Neural cell (in vitro differentiated cells): ENCODE measurements at regions not wholly inside any gene's neighbourhood (a gene's known extent, or its start where the extent isn't known, plus 50 kb on each side); places are given as distances from the start of the nearest gene placed in this dataset.

Experiments
- H2AFZ ChIP-seq: fragments of 200-600, 300-800 bp; sonication (generic), shearing (Covaris generic); 2 replicates; pipeline ENCODE4 v1.6.0; 2014; ENCODE audit warnings: low read depth, mild to moderate bottlenecking, antibody characterized with exemption, low read length, moderate library complexity
- H3F3A ChIP-seq: fragments of 200-600 bp; shearing (Covaris generic); 2 replicates; pipeline ENCODE4 v1.6.1; 2016; ENCODE audit warnings: mild to moderate bottlenecking, moderate library complexity, mixed read lengths, antibody characterized with exemption, low read length; ENCODE audit not compliant: insufficient read depth, poor library complexity, severe bottlenecking
- H3K27ac ChIP-seq: fragments of 200-600, 300-800 bp; sonication (generic), shearing (Covaris generic); 2 replicates; pipeline ENCODE4 v1.5.1; 2014; ENCODE audit warnings: mild to moderate bottlenecking, low read length, moderate library complexity
- H3K27me3 ChIP-seq: fragments of 300-800, 200-600 bp; sonication (generic), shearing (Covaris generic); 2 replicates; pipeline ENCODE4 v1.6.0; 2014; ENCODE audit warnings: mild to moderate bottlenecking, low read depth, low read length, moderate library complexity; ENCODE audit not compliant: insufficient read depth
- H3K36me3 ChIP-seq: fragments of 300-800, 200-600 bp; sonication (generic), shearing (Covaris generic); 2 replicates; pipeline ENCODE4 v1.5.1; 2014; ENCODE audit warnings: mild to moderate bottlenecking, antibody characterized with exemption, low read length, moderate library complexity; ENCODE audit not compliant: insufficient read depth
- H3K4me2 ChIP-seq: fragments of 300-800, 200-600 bp; sonication (generic), shearing (Covaris generic); 2 replicates; pipeline ENCODE4 v1.6.0; 2014; ENCODE audit warnings: mild to moderate bottlenecking, low read length
- H3K4me3 ChIP-seq: fragments of 300-800, 200-600 bp; sonication (generic), shearing (Covaris generic); 2 replicates; pipeline ENCODE4 v1.5.1; 2014; ENCODE audit warnings: mild to moderate bottlenecking, low read length, moderate library complexity
- H3K79me2 ChIP-seq: fragments of 200-600 bp; shearing (Covaris generic); replicated peaks from 2 replicates; pipeline ENCODE4 v1.6.0; 2014; ENCODE audit warnings: mild to moderate bottlenecking, low read length, moderate library complexity; ENCODE audit not compliant: insufficient read depth
- H3K9ac ChIP-seq: fragments of 300-800, 200-600 bp; sonication (generic), shearing (Covaris generic); 2 replicates; pipeline ENCODE4 v1.6.1; 2016; ENCODE audit warnings: mild to moderate bottlenecking, low read length, mixed read lengths
- H3K9me2 ChIP-seq: fragments of 200-600 bp; shearing (Covaris generic); 2 replicates; pipeline ENCODE4 v1.6.1; 2016; ENCODE audit warnings: mild to moderate bottlenecking, low read length, mixed read lengths; ENCODE audit not compliant: insufficient read depth
- H3K9me3 ChIP-seq: fragments of 200-600, 300-800 bp; sonication (generic), shearing (Covaris generic); 2 replicates; pipeline ENCODE4 v1.6.1; 2016; ENCODE audit warnings: mild to moderate bottlenecking, mixed run types, low read length, moderate library complexity, mixed read lengths
- H4K20me1 ChIP-seq: fragments of 200-600 bp; shearing (Covaris generic); 2 replicates; pipeline ENCODE4 v1.6.1; 2016; ENCODE audit warnings: mild to moderate bottlenecking, mixed run types; ENCODE audit not compliant: insufficient read depth
- EP300 ChIP-seq: fragments of 450-650 bp; conservative IDR thresholded peaks from 2 replicates; pipeline ENCODE4 v1.6.1; 2014; ENCODE audit warnings: antibody characterized with exemption, mild to moderate bottlenecking, moderate library complexity; ENCODE audit not compliant: poor library complexity, severe bottlenecking
- EZH2 ChIP-seq: fragments of 200-600, 300-800 bp; shearing (Covaris generic), sonication (generic); IDR thresholded peaks from 2 replicates; pipeline ENCODE4 v1.6.1; 2014; ENCODE audit warnings: antibody characterized with exemption, low read length, borderline replicate concordance, mild to moderate bottlenecking; ENCODE audit not compliant: insufficient read depth, poor library complexity, severe bottlenecking
- MXI1 ChIP-seq: fragments of 450-650 bp; conservative IDR thresholded peaks from 2 replicates; pipeline ENCODE4 v1.6.1; 2014; ENCODE audit warnings: antibody characterized with exemption, mild to moderate bottlenecking; ENCODE audit not compliant: poor library complexity, severe bottlenecking
- POLR2AphosphoS5 ChIP-seq: IDR thresholded peaks from 2 replicates; pipeline ENCODE4 v1.6.1; 2012
- RAD21 ChIP-seq: fragments of 450-650 bp; conservative IDR thresholded peaks from 2 replicates; pipeline ENCODE4 v1.6.1; 2014; ENCODE audit warnings: antibody characterized with exemption, mild to moderate bottlenecking, moderate library complexity
- SMC3 ChIP-seq: fragments of 450-650 bp; conservative IDR thresholded peaks from 2 replicates; pipeline ENCODE4 v1.6.1; 2014; ENCODE audit warnings: antibody characterized with exemption, mild to moderate bottlenecking, moderate library complexity; ENCODE audit not compliant: poor library complexity
- TAF1 ChIP-seq: IDR thresholded peaks from 2 replicates; pipeline ENCODE4 v1.6.1; 2012; ENCODE audit warnings: low read depth
- TF ChIP-seq, protein P1 (sequence below): fragments of 450-650 bp; IDR thresholded peaks from 2 replicates; pipeline ENCODE4 v1.5.1; 2014; ENCODE audit warnings: antibody characterized with exemption, mild to moderate bottlenecking, moderate library complexity; ENCODE audit not compliant: poor library complexity, severe bottlenecking
- TF ChIP-seq, protein P2 (sequence below): IDR thresholded peaks from 2 replicates; pipeline ENCODE4 v1.6.1; 2012; ENCODE audit warnings: borderline replicate concordance

DNA sequence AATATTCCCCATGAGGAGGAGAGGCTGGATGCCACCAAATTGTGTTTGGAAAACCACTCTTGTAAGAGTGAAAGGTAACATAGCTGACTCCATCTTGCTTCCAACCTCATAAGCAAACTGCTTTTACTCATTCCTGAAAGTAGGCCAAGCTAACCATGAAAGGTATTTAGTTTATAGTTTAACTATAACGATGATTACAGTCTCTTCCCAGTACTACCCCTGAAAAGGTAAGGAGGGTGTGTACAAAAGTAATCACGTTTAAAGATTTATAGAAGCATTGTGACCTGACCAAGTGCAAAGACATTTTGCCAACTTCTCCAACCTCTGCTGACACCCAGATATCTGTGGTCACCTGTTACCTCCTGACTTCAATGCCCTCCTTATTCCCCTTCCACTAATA lies 122.6 kb downstream of the CD8B2 start:
- no peaks in the 10 kb centered on the region for H3F3A ChIP-seq
- H3K9me3 ChIP-seq, result no peaks in the 10 kb centered on the region
- TF ChIP-seq, protein P1, sequence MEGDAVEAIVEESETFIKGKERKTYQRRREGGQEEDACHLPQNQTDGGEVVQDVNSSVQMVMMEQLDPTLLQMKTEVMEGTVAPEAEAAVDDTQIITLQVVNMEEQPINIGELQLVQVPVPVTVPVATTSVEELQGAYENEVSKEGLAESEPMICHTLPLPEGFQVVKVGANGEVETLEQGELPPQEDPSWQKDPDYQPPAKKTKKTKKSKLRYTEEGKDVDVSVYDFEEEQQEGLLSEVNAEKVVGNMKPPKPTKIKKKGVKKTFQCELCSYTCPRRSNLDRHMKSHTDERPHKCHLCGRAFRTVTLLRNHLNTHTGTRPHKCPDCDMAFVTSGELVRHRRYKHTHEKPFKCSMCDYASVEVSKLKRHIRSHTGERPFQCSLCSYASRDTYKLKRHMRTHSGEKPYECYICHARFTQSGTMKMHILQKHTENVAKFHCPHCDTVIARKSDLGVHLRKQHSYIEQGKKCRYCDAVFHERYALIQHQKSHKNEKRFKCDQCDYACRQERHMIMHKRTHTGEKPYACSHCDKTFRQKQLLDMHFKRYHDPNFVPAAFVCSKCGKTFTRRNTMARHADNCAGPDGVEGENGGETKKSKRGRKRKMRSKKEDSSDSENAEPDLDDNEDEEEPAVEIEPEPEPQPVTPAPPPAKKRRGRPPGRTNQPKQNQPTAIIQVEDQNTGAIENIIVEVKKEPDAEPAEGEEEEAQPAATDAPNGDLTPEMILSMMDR, result no peak
- no peak for TF ChIP-seq RAD21
- TF ChIP-seq, protein P2, sequence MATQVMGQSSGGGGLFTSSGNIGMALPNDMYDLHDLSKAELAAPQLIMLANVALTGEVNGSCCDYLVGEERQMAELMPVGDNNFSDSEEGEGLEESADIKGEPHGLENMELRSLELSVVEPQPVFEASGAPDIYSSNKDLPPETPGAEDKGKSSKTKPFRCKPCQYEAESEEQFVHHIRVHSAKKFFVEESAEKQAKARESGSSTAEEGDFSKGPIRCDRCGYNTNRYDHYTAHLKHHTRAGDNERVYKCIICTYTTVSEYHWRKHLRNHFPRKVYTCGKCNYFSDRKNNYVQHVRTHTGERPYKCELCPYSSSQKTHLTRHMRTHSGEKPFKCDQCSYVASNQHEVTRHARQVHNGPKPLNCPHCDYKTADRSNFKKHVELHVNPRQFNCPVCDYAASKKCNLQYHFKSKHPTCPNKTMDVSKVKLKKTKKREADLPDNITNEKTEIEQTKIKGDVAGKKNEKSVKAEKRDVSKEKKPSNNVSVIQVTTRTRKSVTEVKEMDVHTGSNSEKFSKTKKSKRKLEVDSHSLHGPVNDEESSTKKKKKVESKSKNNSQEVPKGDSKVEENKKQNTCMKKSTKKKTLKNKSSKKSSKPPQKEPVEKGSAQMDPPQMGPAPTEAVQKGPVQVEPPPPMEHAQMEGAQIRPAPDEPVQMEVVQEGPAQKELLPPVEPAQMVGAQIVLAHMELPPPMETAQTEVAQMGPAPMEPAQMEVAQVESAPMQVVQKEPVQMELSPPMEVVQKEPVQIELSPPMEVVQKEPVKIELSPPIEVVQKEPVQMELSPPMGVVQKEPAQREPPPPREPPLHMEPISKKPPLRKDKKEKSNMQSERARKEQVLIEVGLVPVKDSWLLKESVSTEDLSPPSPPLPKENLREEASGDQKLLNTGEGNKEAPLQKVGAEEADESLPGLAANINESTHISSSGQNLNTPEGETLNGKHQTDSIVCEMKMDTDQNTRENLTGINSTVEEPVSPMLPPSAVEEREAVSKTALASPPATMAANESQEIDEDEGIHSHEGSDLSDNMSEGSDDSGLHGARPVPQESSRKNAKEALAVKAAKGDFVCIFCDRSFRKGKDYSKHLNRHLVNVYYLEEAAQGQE, result no peak
- TF ChIP-seq POLR2AphosphoS5, result no peak
- no peak for TF ChIP-seq EP300
- TF ChIP-seq TAF1, result no peak
- no peak for TF ChIP-seq EZH2
- no peak for TF ChIP-seq MXI1
- TF ChIP-seq SMC3, result no peak
- no peak overlapping the region for H3K9ac ChIP-seq
- H3K36me3 ChIP-seq, result no peaks in the 10 kb centered on the region
- no peak overlapping the region for H3K4me3 ChIP-seq
- no peaks in the 10 kb centered on the region for H3K79me2 ChIP-seq
- no peak overlapping the region for H3K27ac ChIP-seq
- H2AFZ ChIP-seq, result no peak overlapping the region
- H4K20me1 ChIP-seq, result no peaks in the 10 kb centered on the region
- H3K27me3 ChIP-seq, result no peaks in the 10 kb centered on the region
- no peaks in the 10 kb centered on the region for H3K9me2 ChIP-seq
- H3K4me2 ChIP-seq, result no peak overlapping the region

DNA sequence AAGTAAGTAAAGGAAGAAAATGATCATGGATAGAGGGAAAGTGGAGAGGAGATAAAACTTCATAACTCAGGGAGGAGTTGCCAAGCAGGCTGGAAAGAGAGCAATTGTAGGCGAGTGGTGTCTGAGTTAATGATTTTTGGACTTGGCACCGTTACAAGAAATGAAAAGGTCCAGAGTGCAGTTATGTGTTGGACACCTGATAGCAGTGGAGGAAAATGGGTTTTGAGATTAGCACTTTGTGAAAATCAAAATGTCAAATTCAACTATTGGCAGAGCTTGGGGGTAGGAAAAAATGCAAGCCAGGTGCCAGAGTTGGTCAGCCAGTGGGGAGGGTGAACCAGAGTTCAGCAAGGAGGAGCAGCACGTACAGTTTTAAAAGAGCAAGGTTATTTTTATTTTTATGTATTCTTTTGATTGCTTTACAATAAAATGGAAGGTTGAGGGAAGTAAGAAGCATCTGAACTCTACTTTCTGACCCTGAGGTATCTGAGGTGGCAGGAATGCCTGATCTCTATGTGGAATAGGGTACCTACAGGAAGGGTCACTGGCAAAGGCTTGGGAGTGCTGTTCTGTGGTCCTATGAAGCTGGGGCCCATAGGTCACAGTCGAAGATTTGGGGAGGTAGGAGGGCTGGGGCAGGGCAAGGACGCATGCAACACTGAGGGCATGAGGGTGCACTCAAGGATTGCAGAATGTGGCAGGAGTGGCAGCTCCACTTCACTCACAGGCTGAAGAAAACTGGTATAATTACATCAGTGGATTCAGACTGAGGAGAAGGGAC lies 127.5 kb downstream of the CD8B2 start:
- Histone ChIP-seq H3K4me3 (no peak overlapping the region), H3K9ac (no peak overlapping the region), H3K4me2 (no peak overlapping the region), H3K27me3 (no peaks in the 10 kb centered on the region), H3K9me2 (no peaks in the 10 kb centered on the region), H3K27ac (no peak overlapping the region), H3K36me3 (no peaks in the 10 kb centered on the region), H3K9me3 (peaks cover 4% of the 10 kb centered on the region), H3F3A (no peaks in the 10 kb centered on the region), H4K20me1 (no peaks in the 10 kb centered on the region), H3K79me2 (no peaks in the 10 kb centered on the region), H2AFZ (no peak overlapping the region)
- TF ChIP-seq, protein P1, result no peak
- TF ChIP-seq POLR2AphosphoS5 (no peak), EZH2 (no peak), RAD21 (no peak), SMC3 (no peak), TAF1 (no peak), MXI1 (no peak), EP300 (no peak)
- TF ChIP-seq, protein P2, result no peak
